Ovary (tissue), 7 donors: ENCODE measurements at regions not wholly inside any gene's neighbourhood (a gene's known extent, or its start where the extent isn't known, plus 50 kb on each side); places are given as distances from the start of the nearest gene placed in this dataset.
"Not testable (repeated sequence)": the region's sequence is repeated elsewhere in the genome, so short reads cannot be mapped to it uniquely, and the experiment has no call there.

Source experiments
- DNase-seq, 5 donors: peaks; one replicate each; pipeline ENCODE4 v3.0.0-alpha.2; 2019 to 2020
- H3K27ac ChIP-seq, 2 donors: fragments of 200-600 bp; one replicate each; pipeline versions ENCODE4 v1.5.1 to v1.8.0; 2019 to 2022
- H3K27me3 ChIP-seq: fragments of 200-600 bp; one replicate; pipeline ENCODE4 v1.8.0; 2022
- H3K36me3 ChIP-seq: fragments of 200-600 bp; sonication (generic); one replicate; pipeline ENCODE4 v1.5.1; 2019
- H3K4me1 ChIP-seq: one replicate; pipeline ENCODE4 v1.8.1; 2013; ENCODE audit warnings: mild to moderate bottlenecking, moderate library complexity; ENCODE audit not compliant: insufficient read depth
- H3K4me3 ChIP-seq: fragments of 200-600 bp; sonication (generic); one replicate; pipeline ENCODE4 v1.5.1; 2017
- H3K9me3 ChIP-seq, 2 donors: fragments of 200-600 bp in 1 of 2; sonication (generic) in 1 of 2; one replicate each; pipeline versions ENCODE4 v1.5.1 to v1.8.1; 2013 to 2019; ENCODE audit warnings: mild to moderate bottlenecking in 1 of 2, moderate library complexity in 1 of 2
- CTCF ChIP-seq, 3 donors: fragments of 450-650 bp in 2 of 3; fragments of 200-600 bp in 1 of 3; IDR thresholded peaks; one replicate each; pipeline versions ENCODE4 v1.5.1 to v1.8.0; 2016 to 2022; ENCODE audit warnings: antibody characterized with exemption in 3 of 3, mild to moderate bottlenecking in 1 of 3
- EP300 ChIP-seq: sonication (generic); formaldehyde crosslinking; IDR thresholded peaks from one replicate; pipeline ENCODE4 v1.6.1; 2017; ENCODE audit warnings: antibody characterized with exemption
- POLR2A ChIP-seq: fragments of 450-650 bp; IDR thresholded peaks from one replicate; pipeline ENCODE4 v1.6.1; 2017; ENCODE audit warnings: antibody characterized with exemption, mild to moderate bottlenecking, moderate library complexity
- WGBS, 3 donors: extraction: QIAGEN DNeasy Blood & Tissue Kit in 1 of 3; methylation state at CpG; one replicate each; pipeline versions ENCODE4 v1.1.5 to v1.1.7; 2013 to 2017; 5-methylcytosine and 5-hydroxymethylcytosine counted together
- intact Hi-C, 4 donors: fragments of 100-400 bp; cut with DNase I; formaldehyde crosslinking; loops; one replicate each; pipeline versions ENCODE4 v1.11.0 to v1.15.1; 2022 to 2023
- donor health status: DM: no; HTN: no; CAD: no; lungs with moderate emphysema.
- donor health status: DM: no; HTN: no; CAD: no.
- donor health status: Bipolar disorder and iron deficiency.
- donor health status: DM: no; HTN: no; CAD: no.
- donor health status: DM: yes; HTN: yes; CAD: no.

DNA sequence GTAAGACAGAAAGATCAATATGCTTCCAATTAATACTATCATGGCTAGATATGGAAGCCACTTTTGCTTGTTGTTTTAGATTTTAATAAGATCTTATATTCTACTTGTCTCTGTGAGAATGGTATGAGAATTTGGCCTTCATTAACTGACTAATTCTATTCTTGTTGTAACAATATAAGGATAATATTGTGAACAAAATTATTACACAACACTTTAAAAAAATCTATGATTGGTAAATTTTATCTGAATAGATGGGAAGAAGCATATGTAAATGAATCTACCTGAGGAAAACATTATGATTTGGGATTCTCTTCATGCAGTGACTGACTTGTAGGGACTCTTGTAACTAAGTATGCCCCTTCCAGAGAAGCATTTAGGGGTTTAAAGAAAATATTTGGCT is 308.9 kb upstream of the KCND2 start:
- no peaks in the 10 kb centered on the region for H3K9me3 ChIP-seq
- intact Hi-C loops: no loop called here
- no peak for TF ChIP-seq CTCF (IDR thresholded peaks at IDR 0.05)
- no peak for TF ChIP-seq POLR2A
- TF ChIP-seq EP300: no peak

GRCh38 chr7:119964788-119965542 is 308.0 kb upstream of the KCND2 start:
- TF ChIP-seq CTCF (IDR thresholded peaks at IDR 0.05) (no peak), EP300 (no peak), POLR2A (no peak)
- H3K9me3 ChIP-seq: no peaks in the 10 kb centered on the region
- H3K27me3 ChIP-seq: no peaks in the 10 kb centered on the region
- no peaks in the 10 kb centered on the region for H3K4me1 ChIP-seq
- no peak for DNase-seq
- H3K4me3 ChIP-seq: no peak overlapping the region
- 38 to 57% (median 44%) methylated on average over 1 of the region's 1 CpG for WGBS, 3 donors
- intact Hi-C loops: no loop called here
- no peaks in the 10 kb centered on the region for H3K36me3 ChIP-seq
- H3K27ac ChIP-seq: no peak overlapping the region

More for the DNA sequence above, 308.9 kb upstream of the KCND2 start:
- Histone ChIP-seq H3K27me3 (no peaks in the 10 kb centered on the region), H3K36me3 (no peaks in the 10 kb centered on the region), H3K4me3 (no peak overlapping the region), H3K27ac (no peak overlapping the region), H3K4me1 (no peaks in the 10 kb centered on the region)
- DNase-seq: no peak

DNA sequence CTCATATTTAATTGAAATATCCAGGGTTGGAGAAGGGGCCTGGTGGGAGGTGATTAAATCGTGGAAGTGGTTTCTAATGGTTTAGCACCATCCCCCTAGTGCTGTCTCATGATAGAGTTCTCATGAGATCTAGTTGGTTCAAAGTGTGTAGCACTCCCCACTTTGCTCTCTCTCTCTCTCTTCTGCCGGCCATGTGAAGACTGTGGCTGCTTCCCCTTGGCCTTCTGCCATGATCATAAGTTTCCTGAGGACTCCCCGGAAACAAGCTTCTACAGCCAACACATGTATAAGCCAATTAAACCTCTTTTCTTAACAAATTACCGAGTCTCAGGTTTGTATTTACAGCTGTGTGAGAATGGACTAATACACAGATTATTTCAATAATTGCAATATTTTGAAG is 305.8 kb upstream of the KCND2 start:
- TF ChIP-seq CTCF (IDR thresholded peaks at IDR 0.05) (no peak), POLR2A (no peak), EP300 (no peak)
- DNase-seq: no peak
- Histone ChIP-seq H3K27ac (no peak overlapping the region), H3K4me1 (no peaks in the 10 kb centered on the region), H3K9me3 (no peaks in the 10 kb centered on the region), H3K4me3 (no peak overlapping the region), H3K36me3 (no peaks in the 10 kb centered on the region), H3K27me3 (no peaks in the 10 kb centered on the region)
- intact Hi-C loops: no loop called here
- 71 to 79% (median 75%) methylated on average over 4 of the region's 4 CpGs for WGBS, 3 donors

GRCh38 chr7:119968411-119968810 is 304.6 kb upstream of the KCND2 start:
- H3K4me3 ChIP-seq, DNase-seq, H3K27ac ChIP-seq, H3K4me1 ChIP-seq, H3K27me3 ChIP-seq, H3K9me3 ChIP-seq, intact Hi-C loops, H3K36me3 ChIP-seq: not testable (repeated sequence)
- 91 to 94% (median 91%) methylated on average over 3 of the region's 3 CpGs for WGBS, 3 donors

- no peak overlapping the region for H3K4me3 ChIP-seq
- H3K36me3 ChIP-seq: no peaks in the 10 kb centered on the region
- H3K4me1 ChIP-seq: no peaks in the 10 kb centered on the region
- no peak for DNase-seq
- TF ChIP-seq EP300 (no peak), POLR2A (no peak), CTCF (IDR thresholded peaks at IDR 0.05) (no peak)
- H3K9me3 ChIP-seq: no peaks in the 10 kb centered on the region
- no peaks in the 10 kb centered on the region for H3K27me3 ChIP-seq
- WGBS, 3 donors: 0 to 1% (median 1%) methylated on average over 1 of the region's 1 CpG
- H3K27ac ChIP-seq: no peak overlapping the region
- intact Hi-C loops: no loop called here
These were observed 303.9 kb upstream of the KCND2 start for GRCh38 chr7:119969054-119969453.
